ENCODE measurements at regions not wholly inside any gene's neighbourhood (a gene's known extent, or its start where the extent isn't known, plus 50 kb on each side); places are given as distances from the start of the nearest gene placed in this dataset.

GRCh38 chr6:147666255-147666654 lies 157.8 kb downstream of the SAMD5 start:
- H3K27ac ChIP-seq (replicated peaks) = no peak overlapping the region
- H3K27me3 ChIP-seq (ENCODE audit: insufficient read depth, poor library complexity, severe bottlenecking) = no peaks in the 10 kb centered on the region
- H3K4me3 ChIP-seq (replicated peaks; ENCODE audit: insufficient read depth, low read length) = no peak overlapping the region
- TF ChIP-seq GABPA (IDR thresholded peaks at IDR 0.05; ENCODE audit: low read depth) = no peak
- no peak for TF ChIP-seq POLR2AphosphoS5 (IDR thresholded peaks at IDR 0.05; ENCODE audit: low read depth)
- TF ChIP-seq CTCF (IDR thresholded peaks at IDR 0.05; ENCODE audit: insufficient read depth, low read length) = no peak
- TF ChIP-seq, protein P1, sequence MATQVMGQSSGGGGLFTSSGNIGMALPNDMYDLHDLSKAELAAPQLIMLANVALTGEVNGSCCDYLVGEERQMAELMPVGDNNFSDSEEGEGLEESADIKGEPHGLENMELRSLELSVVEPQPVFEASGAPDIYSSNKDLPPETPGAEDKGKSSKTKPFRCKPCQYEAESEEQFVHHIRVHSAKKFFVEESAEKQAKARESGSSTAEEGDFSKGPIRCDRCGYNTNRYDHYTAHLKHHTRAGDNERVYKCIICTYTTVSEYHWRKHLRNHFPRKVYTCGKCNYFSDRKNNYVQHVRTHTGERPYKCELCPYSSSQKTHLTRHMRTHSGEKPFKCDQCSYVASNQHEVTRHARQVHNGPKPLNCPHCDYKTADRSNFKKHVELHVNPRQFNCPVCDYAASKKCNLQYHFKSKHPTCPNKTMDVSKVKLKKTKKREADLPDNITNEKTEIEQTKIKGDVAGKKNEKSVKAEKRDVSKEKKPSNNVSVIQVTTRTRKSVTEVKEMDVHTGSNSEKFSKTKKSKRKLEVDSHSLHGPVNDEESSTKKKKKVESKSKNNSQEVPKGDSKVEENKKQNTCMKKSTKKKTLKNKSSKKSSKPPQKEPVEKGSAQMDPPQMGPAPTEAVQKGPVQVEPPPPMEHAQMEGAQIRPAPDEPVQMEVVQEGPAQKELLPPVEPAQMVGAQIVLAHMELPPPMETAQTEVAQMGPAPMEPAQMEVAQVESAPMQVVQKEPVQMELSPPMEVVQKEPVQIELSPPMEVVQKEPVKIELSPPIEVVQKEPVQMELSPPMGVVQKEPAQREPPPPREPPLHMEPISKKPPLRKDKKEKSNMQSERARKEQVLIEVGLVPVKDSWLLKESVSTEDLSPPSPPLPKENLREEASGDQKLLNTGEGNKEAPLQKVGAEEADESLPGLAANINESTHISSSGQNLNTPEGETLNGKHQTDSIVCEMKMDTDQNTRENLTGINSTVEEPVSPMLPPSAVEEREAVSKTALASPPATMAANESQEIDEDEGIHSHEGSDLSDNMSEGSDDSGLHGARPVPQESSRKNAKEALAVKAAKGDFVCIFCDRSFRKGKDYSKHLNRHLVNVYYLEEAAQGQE (IDR thresholded peaks at IDR 0.05; ENCODE audit: insufficient replicate concordance, low read depth) = no peak
- TF ChIP-seq SPI1 (IDR thresholded peaks at IDR 0.05; ENCODE audit: borderline replicate concordance, low read depth) = no peak
- no peak for DNase-seq (ENCODE audit: low read depth in 1 of 2, low spot score in 1 of 2)

DNA sequence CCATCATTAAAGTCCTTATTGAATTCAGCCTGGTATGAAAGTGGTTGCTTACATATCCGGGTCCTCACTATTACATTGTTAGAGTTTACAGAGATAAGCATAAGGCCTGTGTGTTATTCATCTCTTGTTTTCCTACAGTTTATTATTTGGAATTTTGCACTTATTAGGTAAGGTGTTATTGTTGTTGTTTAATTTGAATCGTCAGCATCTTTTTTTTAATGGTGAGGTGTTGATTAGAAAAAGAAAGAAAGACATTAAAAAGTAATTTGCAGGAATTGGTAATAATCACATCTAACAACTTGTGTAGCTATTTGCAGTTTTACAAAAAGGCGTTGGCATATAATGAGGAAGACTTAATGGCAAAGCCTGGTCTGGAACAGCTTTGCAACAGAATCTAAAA lies 158.6 kb downstream of the SAMD5 start:
- no peak for TF ChIP-seq SPI1 (IDR thresholded peaks at IDR 0.05; ENCODE audit: borderline replicate concordance, low read depth)
- TF ChIP-seq GABPA (IDR thresholded peaks at IDR 0.05; ENCODE audit: low read depth) = no peak
- no peak for TF ChIP-seq CTCF (IDR thresholded peaks at IDR 0.05; ENCODE audit: insufficient read depth, low read length)
- TF ChIP-seq, protein P1 (IDR thresholded peaks at IDR 0.05; ENCODE audit: insufficient replicate concordance, low read depth) = no peak
- TF ChIP-seq POLR2AphosphoS5 (IDR thresholded peaks at IDR 0.05; ENCODE audit: low read depth) = no peak
- no peak for DNase-seq (ENCODE audit: low read depth in 1 of 2, low spot score in 1 of 2)
- Histone ChIP-seq H3K27ac (replicated peaks) (no peak overlapping the region), H3K27me3 (ENCODE audit: insufficient read depth, poor library complexity, severe bottlenecking) (no peaks in the 10 kb centered on the region), H3K4me3 (replicated peaks; ENCODE audit: insufficient read depth, low read length) (no peak overlapping the region)

DNA sequence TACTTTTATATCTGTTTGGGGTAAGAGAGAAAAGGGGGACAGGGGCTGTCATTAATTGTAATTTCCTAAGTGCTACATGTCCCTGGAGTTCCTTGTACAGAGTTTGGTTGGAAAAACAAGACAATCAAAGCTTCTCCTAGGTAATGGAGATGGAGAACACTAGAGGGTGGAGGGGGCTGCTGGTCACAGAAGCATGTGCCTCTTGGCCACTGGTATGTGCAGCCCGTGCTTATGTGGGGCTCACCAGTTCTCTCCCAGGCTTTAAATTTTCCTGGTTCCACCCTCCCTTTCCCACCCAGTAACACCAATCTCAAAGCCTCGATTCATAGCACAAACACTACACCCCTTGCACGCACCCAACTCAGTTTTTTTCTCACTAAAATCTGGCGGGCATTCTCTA lies 165.6 kb downstream of the SAMD5 start:
- no peak overlapping the region for H3K4me3 ChIP-seq (replicated peaks; ENCODE audit: insufficient read depth, low read length)

More for the DNA sequence above, 165.6 kb downstream of the SAMD5 start:
- DNase-seq (ENCODE audit: low read depth in 1 of 2, low spot score in 1 of 2) = no peak
- Histone ChIP-seq H3K27ac (replicated peaks) (no peak overlapping the region), H3K27me3 (ENCODE audit: insufficient read depth, poor library complexity, severe bottlenecking) (peaks cover 2% of the 10 kb centered on the region)
- TF ChIP-seq POLR2AphosphoS5 (IDR thresholded peaks at IDR 0.05; ENCODE audit: low read depth) = no peak
- TF ChIP-seq SPI1 (IDR thresholded peaks at IDR 0.05; ENCODE audit: borderline replicate concordance, low read depth) = no peak
- TF ChIP-seq, protein P1 (IDR thresholded peaks at IDR 0.05; ENCODE audit: insufficient replicate concordance, low read depth) = no peak
- TF ChIP-seq CTCF (IDR thresholded peaks at IDR 0.05; ENCODE audit: insufficient read depth, low read length) = no peak
- no peak for TF ChIP-seq GABPA (IDR thresholded peaks at IDR 0.05; ENCODE audit: low read depth)

Data from HL-60 (cell line).